Suprapubic skin (tissue), 3 donors: ENCODE measurements at regions not wholly inside any gene's neighbourhood (a gene's known extent, or its start where the extent isn't known, plus 50 kb on each side); places are given as distances from the start of the nearest gene placed in this dataset.

ENCODE experiments used
- CTCF ChIP-seq, 2 donors: fragments of 200-600 bp in 1 of 2; fragments of 450-650 bp in 1 of 2; sonication (generic) in 1 of 2; IDR thresholded peaks; one replicate each; pipeline ENCODE4 v1.5.1; 2016 to 2019; ENCODE audit warnings: antibody characterized with exemption in 2 of 2, mild to moderate bottlenecking in 1 of 2, moderate library complexity in 1 of 2
- POLR2A ChIP-seq, 2 donors: fragments of 450-650 bp; IDR thresholded peaks; one replicate each; pipeline ENCODE4 v1.6.1; 2017; ENCODE audit warnings: antibody characterized with exemption in 2 of 2, mild to moderate bottlenecking in 2 of 2, moderate library complexity in 2 of 2

GRCh38 chr22:34998921-34999320 lies 67.0 kb upstream of the ISX start:
- no peak for TF ChIP-seq CTCF (IDR thresholded peaks at IDR 0.05)
- no peak for TF ChIP-seq POLR2A (IDR thresholded peaks at IDR 0.05)
